ENCODE measurements at regions not wholly inside any gene's neighbourhood (a gene's known extent, or its start where the extent isn't known, plus 50 kb on each side); places are given as distances from the start of the nearest gene placed in this dataset.

DNA sequence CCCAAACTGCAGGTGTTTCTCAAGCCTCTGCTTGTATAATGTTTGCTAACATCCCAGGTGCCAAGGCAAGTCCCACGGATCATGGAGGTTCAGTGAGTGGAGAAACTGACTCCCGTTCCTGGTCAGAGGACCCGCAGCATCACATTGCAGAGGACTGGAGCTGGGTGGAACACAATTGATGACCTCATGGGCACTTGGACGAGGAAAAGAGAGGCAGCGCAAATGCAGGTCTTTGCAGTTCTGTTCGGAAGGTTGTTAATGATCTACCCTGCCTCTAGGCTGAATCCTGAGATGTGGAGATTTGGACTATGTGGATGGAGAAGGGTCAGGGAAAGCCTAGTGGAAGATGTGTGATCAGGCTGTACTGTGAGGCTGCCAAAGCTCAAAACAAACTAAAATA is 192.9 kb downstream of the DUSP10 start:
- TF ChIP-seq PAWR (CRISPR knock-in tag; IDR thresholded peaks at IDR 0.05; ENCODE audit: borderline replicate concordance): no peak
- TF ChIP-seq HOXA9 (CRISPR knock-in tag; IDR thresholded peaks at IDR 0.05; ENCODE audit: borderline replicate concordance): no peak
- TF ChIP-seq ZNF552 (CRISPR knock-in tag; IDR thresholded peaks at IDR 0.05; ENCODE audit: borderline replicate concordance): no peak
- TF ChIP-seq, protein P1, sequence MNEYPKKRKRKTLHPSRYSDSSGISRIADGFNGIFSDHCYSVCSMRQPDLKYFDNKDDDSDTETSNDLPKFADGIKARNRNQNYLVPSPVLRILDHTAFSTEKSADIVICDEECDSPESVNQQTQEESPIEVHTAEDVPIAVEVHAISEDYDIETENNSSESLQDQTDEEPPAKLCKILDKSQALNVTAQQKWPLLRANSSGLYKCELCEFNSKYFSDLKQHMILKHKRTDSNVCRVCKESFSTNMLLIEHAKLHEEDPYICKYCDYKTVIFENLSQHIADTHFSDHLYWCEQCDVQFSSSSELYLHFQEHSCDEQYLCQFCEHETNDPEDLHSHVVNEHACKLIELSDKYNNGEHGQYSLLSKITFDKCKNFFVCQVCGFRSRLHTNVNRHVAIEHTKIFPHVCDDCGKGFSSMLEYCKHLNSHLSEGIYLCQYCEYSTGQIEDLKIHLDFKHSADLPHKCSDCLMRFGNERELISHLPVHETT (CRISPR knock-in tag; conservative IDR thresholded peaks at IDR 0.05): no peak
- TF ChIP-seq, protein P2, sequence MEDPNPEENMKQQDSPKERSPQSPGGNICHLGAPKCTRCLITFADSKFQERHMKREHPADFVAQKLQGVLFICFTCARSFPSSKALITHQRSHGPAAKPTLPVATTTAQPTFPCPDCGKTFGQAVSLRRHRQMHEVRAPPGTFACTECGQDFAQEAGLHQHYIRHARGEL (CRISPR knock-in tag; IDR thresholded peaks at IDR 0.05): no peak
- no peak for TF ChIP-seq ZMYM2 (CRISPR knock-in tag; IDR thresholded peaks at IDR 0.05)
- TF ChIP-seq, protein P3, sequence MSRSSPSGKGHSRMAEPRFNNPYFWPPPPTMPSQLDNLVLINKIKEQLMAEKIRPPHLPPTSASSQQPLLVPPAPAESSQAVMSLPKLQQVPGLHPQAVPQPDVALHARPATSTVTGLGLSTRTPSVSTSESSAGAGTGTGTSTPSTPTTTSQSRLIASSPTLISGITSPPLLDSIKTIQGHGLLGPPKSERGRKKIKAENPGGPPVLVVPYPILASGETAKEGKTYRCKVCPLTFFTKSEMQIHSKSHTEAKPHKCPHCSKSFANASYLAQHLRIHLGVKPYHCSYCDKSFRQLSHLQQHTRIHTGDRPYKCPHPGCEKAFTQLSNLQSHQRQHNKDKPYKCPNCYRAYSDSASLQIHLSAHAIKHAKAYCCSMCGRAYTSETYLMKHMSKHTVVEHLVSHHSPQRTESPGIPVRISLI (CRISPR knock-in tag; IDR thresholded peaks at IDR 0.05; ENCODE audit: borderline replicate concordance): no peak
- CTCF ChIA-PET (ENCODE audit: low intra/inter-chr PET ratio, low total read pairs): no interaction called here
- WGBS (ENCODE audit: low lambda C conversion rate): 9% methylated on average over 6 of the region's 6 CpGs
- BruUV-seq (replicated peaks): no TSS peak
- H3K9ac ChIP-seq (ENCODE audit: insufficient read depth, low read depth, low read length): no peak overlapping the region
- H3K4me1 ChIP-seq (ENCODE audit: insufficient read depth, low read length): no peaks in the 10 kb centered on the region
- H3K27me3 ChIP-seq (ENCODE audit: control insufficient read depth in 1 of 2, insufficient read depth in 2 of 2, low read length in 2 of 2): no peaks in the 10 kb centered on the region
- H3K27ac ChIP-seq (ENCODE audit: extremely low read length, insufficient read depth, low read length): no peak overlapping the region
- intact Hi-C loops (cut with micrococcal nuclease; ENCODE audit: unreplicated experiment) (loop anchor here (10.0 kb wide), 1 partner anchor 196 kb away; the partner anchor contains the start of gene DUSP10), in situ Hi-C loops (cut with HindIII; ENCODE audit: extremely low pct_ligation_motif_present, low pct_unique_long_range_greater_than_20kb) (loop anchor here (10.0 kb wide), 1 partner anchor 466 kb away; no protein-coding TSS in a partner anchor)
- no peaks in the 10 kb centered on the region for H3K9me3 ChIP-seq (ENCODE audit: low read length)
- no peak overlapping the region for H2AFZ ChIP-seq (ENCODE audit: low read length)
- H3K4me2 ChIP-seq (ENCODE audit: low read depth, low read length): no peak overlapping the region
- DNase-seq (ENCODE audit: low spot score): no peak
- POLR2A ChIA-PET: no interaction called here
- H4K20me1 ChIP-seq (ENCODE audit: insufficient read depth, low read length): no peaks in the 10 kb centered on the region
- H3K4me3 ChIP-seq (replicated peaks in 1 of 3; ENCODE audit: insufficient read depth in 1 of 3, low read depth in 2 of 3, low read length in 3 of 3): no peak overlapping the region
- no peak for FAIRE-seq
- no peaks in the 10 kb centered on the region for H3K79me2 ChIP-seq (ENCODE audit: insufficient read depth, low read length)
- H3K36me3 ChIP-seq (replicated peaks in 1 of 2; ENCODE audit: control insufficient read depth in 1 of 2, insufficient read depth in 2 of 2, low read length in 2 of 2): no peaks in the 10 kb centered on the region
- no peak for ATAC-seq

Data from HepG2 (cell line).